DMS153 treated with DMSO at 0.1 percent for 48 hours (cell line): ENCODE measurements at regions not wholly inside any gene's neighbourhood (a gene's known extent, or its start where the extent isn't known, plus 50 kb on each side); places are given as distances from the start of the nearest gene placed in this dataset.
A peak's percentile ranks its signal among the peaks of the same experiment; 100 is the strongest.

ENCODE experiments used
- DNase-seq: peaks from one replicate; lab custom pipeline; 2025; ENCODE audit not compliant: unreplicated experiment; lab: John Stamatoyannopoulos, UW

GRCh38 chr16:6687593-6687992 lies 645.1 kb upstream of the RBFOX1 start:
- DNase-seq, result no peak

- peak; percentile 40 for DNase-seq
These were observed 648.5 kb upstream of the RBFOX1 start for GRCh38 chr16:6684076-6684673.

- DNase-seq, result peak; percentile 13
These were observed 650.4 kb upstream of the RBFOX1 start for GRCh38 chr16:6682142-6682811.

GRCh38 chr16:6678586-6678985 lies 654.1 kb upstream of the RBFOX1 start:
- DNase-seq, result no peak

- no peak for DNase-seq
These were observed 658.6 kb upstream of the RBFOX1 start for GRCh38 chr16:6674071-6674470.

GRCh38 chr16:6672507-6672906 lies 660.1 kb upstream of the RBFOX1 start:
- no peak for DNase-seq

- DNase-seq, result no peak
These were observed 665.3 kb upstream of the RBFOX1 start for GRCh38 chr16:6667393-6667792.

- no peak for DNase-seq
These were observed 667.5 kb upstream of the RBFOX1 start for GRCh38 chr16:6665126-6665525.

- no peak for DNase-seq
These were observed 669.0 kb upstream of the RBFOX1 start for GRCh38 chr16:6663668-6664067.

GRCh38 chr16:6656760-6657159 lies 675.9 kb upstream of the RBFOX1 start:
- no peak for DNase-seq

- DNase-seq, result no peak
These were observed 685.8 kb upstream of the RBFOX1 start for GRCh38 chr16:6646891-6647290.

GRCh38 chr16:6645768-6646568 lies 686.7 kb upstream of the RBFOX1 start:
- DNase-seq, result no peak

GRCh38 chr16:6644916-6645315 lies 687.7 kb upstream of the RBFOX1 start:
- DNase-seq, result no peak

GRCh38 chr16:6643080-6643686 lies 689.5 kb upstream of the RBFOX1 start:
- peak; percentile 47 for DNase-seq

GRCh38 chr16:6642271-6642670 lies 690.4 kb upstream of the RBFOX1 start:
- DNase-seq, result no peak

- DNase-seq, result no peak
These were observed 691.6 kb upstream of the RBFOX1 start for GRCh38 chr16:6641091-6641490.

- DNase-seq, result no peak
These were observed 696.2 kb upstream of the RBFOX1 start for GRCh38 chr16:6636457-6636856.

GRCh38 chr16:6634151-6634550 lies 698.5 kb upstream of the RBFOX1 start:
- DNase-seq, result no peak

GRCh38 chr16:6633456-6633855 lies 699.2 kb upstream of the RBFOX1 start:
- no peak for DNase-seq

- DNase-seq, result no peak
These were observed 703.5 kb upstream of the RBFOX1 start for GRCh38 chr16:6629110-6629509.

GRCh38 chr16:6625606-6626005 lies 707.0 kb upstream of the RBFOX1 start:
- DNase-seq, result no peak

- no peak for DNase-seq
These were observed 713.8 kb upstream of the RBFOX1 start for GRCh38 chr16:6618874-6619273.
